ENCODE measurements at regions not wholly inside any gene's neighbourhood (a gene's known extent, or its start where the extent isn't known, plus 50 kb on each side); places are given as distances from the start of the nearest gene placed in this dataset.

- TF ChIP-seq CTCF (conservative IDR thresholded peaks at IDR 0.05), result no peak
- TF ChIP-seq ZFX (IDR thresholded peaks at IDR 0.05), result no peak
- no peak overlapping the region for H3K27ac ChIP-seq
Observed at GRCh38 chr14:98270201-98270600, 1001.8 kb downstream of the BCL11B start.

DNA sequence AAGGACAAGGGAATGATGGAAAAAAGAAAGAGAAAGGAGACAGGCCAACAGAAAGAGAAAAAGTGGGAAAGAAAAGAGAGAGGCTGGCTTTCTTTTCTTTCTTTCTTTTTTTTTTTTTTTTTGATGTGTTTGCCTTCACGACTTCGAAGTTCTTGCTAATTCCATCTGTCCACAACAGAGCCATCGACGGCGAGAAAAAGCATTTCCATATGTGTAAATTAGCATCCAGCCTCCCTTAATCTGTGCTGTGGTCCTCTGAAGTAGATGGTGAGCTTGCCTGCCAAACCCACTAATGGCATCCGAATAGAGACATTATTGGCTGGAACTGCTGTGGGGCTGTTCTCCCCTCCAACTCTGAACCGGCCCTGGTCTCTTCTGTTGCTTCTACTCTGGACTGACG, 997.4 kb downstream of the BCL11B start:
- TF ChIP-seq ZFX (IDR thresholded peaks at IDR 0.05) (no peak), CTCF (conservative IDR thresholded peaks at IDR 0.05) (no peak)
- no peak overlapping the region for H3K27ac ChIP-seq

DNA sequence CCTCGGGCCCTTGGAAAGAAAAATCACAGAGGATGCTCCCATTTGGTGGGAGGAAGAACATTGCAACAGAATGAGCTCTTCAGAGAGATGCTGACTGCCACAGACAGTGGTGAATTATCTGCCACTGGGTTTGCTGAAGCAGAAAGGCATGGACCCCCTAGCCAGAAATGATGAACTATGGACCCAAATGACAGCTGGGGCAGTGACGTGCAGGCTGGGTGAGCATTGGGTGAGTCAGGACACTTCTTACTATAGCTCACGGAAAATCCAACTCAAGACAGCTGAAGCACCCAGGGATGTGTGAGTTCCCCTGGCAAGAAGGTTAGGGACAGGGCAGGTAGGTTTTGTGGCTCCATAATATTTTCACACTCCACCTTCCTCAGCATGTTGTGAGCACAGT, 993.2 kb downstream of the BCL11B start:
- no peak overlapping the region for H3K27ac ChIP-seq

DNA sequence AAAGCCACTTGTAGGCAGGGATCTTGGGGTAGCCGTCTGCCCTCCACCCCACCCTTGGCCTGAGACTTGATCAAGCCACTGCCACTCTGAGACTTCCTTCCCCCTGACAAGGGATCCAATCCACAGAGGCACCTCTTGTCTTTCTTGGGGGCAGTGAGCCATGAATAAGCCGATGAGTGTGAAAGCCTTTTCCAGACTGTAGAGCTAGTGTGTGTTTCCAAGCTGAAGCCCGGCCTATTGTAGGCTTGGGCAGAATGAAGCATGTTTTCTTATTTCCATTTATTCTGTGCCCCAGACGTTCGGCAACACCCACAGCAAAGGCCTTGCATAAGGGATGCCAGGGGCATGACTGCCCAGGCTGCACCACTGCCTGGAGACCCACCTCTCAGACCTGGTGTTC, 991.6 kb downstream of the BCL11B start:
- no peak for TF ChIP-seq CTCF (conservative IDR thresholded peaks at IDR 0.05)
- no peak for TF ChIP-seq ZFX (IDR thresholded peaks at IDR 0.05)
- no peak overlapping the region for H3K27ac ChIP-seq

More for the DNA sequence above, 993.2 kb downstream of the BCL11B start:
- TF ChIP-seq ZFX (IDR thresholded peaks at IDR 0.05), result no peak
- no peak for TF ChIP-seq CTCF (conservative IDR thresholded peaks at IDR 0.05)

- TF ChIP-seq CTCF (conservative IDR thresholded peaks at IDR 0.05), result no peak
- TF ChIP-seq ZFX (IDR thresholded peaks at IDR 0.05), result no peak
- no peak overlapping the region for H3K27ac ChIP-seq
Observed at GRCh38 chr14:98288825-98289224, 983.2 kb downstream of the BCL11B start.

DNA sequence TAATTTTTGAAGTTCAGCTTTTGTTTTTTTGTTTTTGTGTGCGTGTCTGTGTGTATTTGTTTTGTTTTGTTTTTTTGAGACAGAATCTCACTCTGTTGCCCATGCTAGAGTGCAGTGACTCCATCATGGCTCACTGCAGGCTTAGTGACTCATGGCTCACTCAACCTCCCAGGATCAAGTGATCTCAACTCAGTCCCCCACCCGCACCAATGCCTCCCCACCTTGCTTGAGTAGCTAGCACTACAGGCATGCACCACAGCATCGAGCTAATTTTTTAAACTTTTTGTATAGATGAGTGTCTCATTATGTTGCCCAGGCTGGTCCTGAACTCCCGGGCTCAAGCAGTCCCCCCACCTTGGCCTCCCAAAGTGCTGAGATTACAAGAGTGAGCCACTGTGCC, 981.4 kb downstream of the BCL11B start:
- no peak for TF ChIP-seq ZFX (IDR thresholded peaks at IDR 0.05)
- H3K27ac ChIP-seq, result no peak overlapping the region

- H3K27ac ChIP-seq, result no peak overlapping the region
- no peak for TF ChIP-seq ZFX (IDR thresholded peaks at IDR 0.05)
- no peak for TF ChIP-seq CTCF (conservative IDR thresholded peaks at IDR 0.05)
Observed at GRCh38 chr14:98292191-98292590, 979.8 kb downstream of the BCL11B start.

DNA sequence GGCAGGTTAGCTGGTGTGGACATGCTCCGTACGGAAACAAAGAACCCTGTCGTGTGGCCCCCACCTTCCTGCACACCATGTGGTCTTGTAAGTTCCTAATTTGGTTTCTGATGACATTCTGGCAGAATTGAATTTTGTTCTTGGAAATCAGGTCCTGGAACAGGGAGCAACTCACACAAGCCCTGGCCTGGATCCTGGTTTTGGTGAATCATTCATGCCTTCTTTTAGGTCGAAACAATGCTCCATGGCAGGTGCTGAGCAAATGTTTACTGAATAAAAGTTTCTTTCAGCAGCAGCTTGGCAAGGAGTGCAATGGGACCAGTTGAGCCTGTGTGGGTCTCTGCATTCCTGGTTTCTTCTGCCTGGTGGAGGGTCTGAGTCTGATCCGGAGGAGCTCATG, 978.4 kb downstream of the BCL11B start:
- H3K27ac ChIP-seq, result no peak overlapping the region
- no peak for TF ChIP-seq CTCF (conservative IDR thresholded peaks at IDR 0.05)
- no peak for TF ChIP-seq ZFX (IDR thresholded peaks at IDR 0.05)
